Spleen (tissue), 11 donors: ENCODE measurements at regions not wholly inside any gene's neighbourhood (a gene's known extent, or its start where the extent isn't known, plus 50 kb on each side); places are given as distances from the start of the nearest gene placed in this dataset.

ENCODE experiments used
- DNase-seq: peaks from one replicate; pipeline ENCODE4 v3.0.0-alpha.2; 2020
- H3K27ac ChIP-seq, 8 donors: fragments of 200-600 bp; sonication (generic) in 7 of 8; 1 replicate in 4 of 8; 2 replicates in 4 of 8; pipeline versions ENCODE4 v1.5.0 to v1.8.0; 2016 to 2021; ENCODE audit warnings: inconsistent platforms in 4 of 8, mild to moderate bottlenecking in 4 of 8, moderate library complexity in 1 of 8
- H3K27me3 ChIP-seq, 7 donors: fragments of 200-600 bp; sonication (generic) in 6 of 7; replicated peaks in 1 of 7; 1 replicate in 4 of 7; 2 replicates in 3 of 7; pipeline versions ENCODE4 v1.5.0 to v1.8.0; 2016 to 2021; ENCODE audit warnings: inconsistent platforms in 3 of 7, mild to moderate bottlenecking in 1 of 7
- H3K36me3 ChIP-seq, 6 donors: fragments of 200-600 bp; sonication (generic) in 5 of 6; 1 replicate in 4 of 6; 2 replicates in 2 of 6; pipeline versions ENCODE4 v1.5.0 to v1.8.0; 2016 to 2021; ENCODE audit warnings: inconsistent platforms in 2 of 6
- H3K4me1 ChIP-seq, 6 donors: fragments of 200-600 bp; sonication (generic) in 5 of 6; 1 replicate in 3 of 6; 2 replicates in 3 of 6; pipeline versions ENCODE4 v1.5.0 to v1.8.0; 2016 to 2021; ENCODE audit warnings: inconsistent platforms in 3 of 6
- H3K4me3 ChIP-seq, 8 donors: fragments of 200-600 bp; sonication (generic) in 7 of 8; 1 replicate in 4 of 8; 2 replicates in 4 of 8; pipeline versions ENCODE4 v1.5.0 to v1.8.0; 2016 to 2021; ENCODE audit warnings: inconsistent platforms in 4 of 8, mild to moderate bottlenecking in 4 of 8, moderate library complexity in 2 of 8
- H3K9me3 ChIP-seq, 8 donors: fragments of 200-600 bp; sonication (generic) in 7 of 8; 1 replicate in 4 of 8; 2 replicates in 4 of 8; pipeline versions ENCODE4 v1.5.0 to v1.8.0; 2016 to 2021; ENCODE audit warnings: inconsistent platforms in 4 of 8
- CTCF ChIP-seq, 11 experiments: fragments of 200-600 bp in 7 of 11; fragments of 450-650 bp in 4 of 11; sonication (generic) in 4 of 11; IDR thresholded peaks in 8 of 11; conservative IDR thresholded peaks in 3 of 11; 1 replicate in 7 of 11; 2 replicates in 4 of 11; pipeline versions ENCODE4 v1.4.0 to v1.8.0; 2016 to 2021; ENCODE audit warnings: antibody characterized with exemption in 11 of 11, inconsistent platforms in 4 of 11, mild to moderate bottlenecking in 1 of 11
- POLR2A ChIP-seq, 3 donors: fragments of 450-650 bp; IDR thresholded peaks; one replicate each; pipeline ENCODE4 v1.5.1; 2017; ENCODE audit warnings: antibody characterized with exemption in 3 of 3, mild to moderate bottlenecking in 1 of 3
- POLR2AphosphoS5 ChIP-seq, 3 donors: sonication (generic); formaldehyde crosslinking; IDR thresholded peaks; one replicate each; pipeline ENCODE4 v1.5.1; 2017; ENCODE audit warnings: antibody characterized with exemption in 3 of 3
- WGBS, 5 donors: extraction: QIAGEN DNeasy Blood & Tissue Kit in 3 of 5; methylation state at CpG; one replicate each; pipeline versions ENCODE4 v1.1.5 to v1.1.7; 2013 to 2018; 5-methylcytosine and 5-hydroxymethylcytosine counted together
- intact Hi-C: fragments of 100-400 bp; cut with DNase I; formaldehyde crosslinking; loops from one replicate; pipeline ENCODE4 v1.15.0; 2023; ENCODE audit warnings: low total_unique reads
- donor health status: healthy with polysubstance abuse.
- donor health status: DM: no; HTN: no; CAD: no; lungs with moderate emphysema.
- donor health status: DM: no; HTN: no; CAD: no.
- donor health status: Bipolar disorder and iron deficiency.
- donor health status: healthy.
- donor health status: DM: no; HTN: no; CAD: no.
- donor health status: DM: yes; HTN: yes; CAD: no.

GRCh38 chr10:57262892-57263291, 901.8 kb upstream of the ZWINT start:
- H3K36me3 ChIP-seq = no peaks in the 10 kb centered on the region
- 43 to 54% (median 49%) methylated on average over 3 of the region's 3 CpGs for WGBS, 5 donors
- H3K27me3 ChIP-seq = no peaks in the 10 kb centered on the region
- TF ChIP-seq POLR2AphosphoS5 (IDR thresholded peaks at IDR 0.05) (no peak), CTCF (IDR thresholded peaks at IDR 0.05 in 8 of 11, conservative IDR thresholded peaks at IDR 0.05 in 3 of 11) (no peak), POLR2A (IDR thresholded peaks at IDR 0.05) (no peak)
- no peak overlapping the region for H3K4me3 ChIP-seq
- DNase-seq = no peak
- no peak overlapping the region for H3K27ac ChIP-seq
- H3K4me1 ChIP-seq = no peaks in the 10 kb centered on the region
- intact Hi-C loops = no loop called here
- H3K9me3 ChIP-seq = peaks cover 0 to 8% (median 0%) of the 10 kb centered on the region in 8 donors

- Histone ChIP-seq H3K4me1 (no peaks in the 10 kb centered on the region), H3K27me3 (no peaks in the 10 kb centered on the region), H3K36me3 (no peaks in the 10 kb centered on the region), H3K27ac (no peak overlapping the region), H3K4me3 (no peak overlapping the region), H3K9me3 (peaks cover 0 to 8% (median 0%) of the 10 kb centered on the region in 8 donors)
- DNase-seq = no peak
- WGBS, 5 donors = 85 to 92% (median 87%) methylated on average over 2 of the region's 2 CpGs
- intact Hi-C loops = no loop called here
- TF ChIP-seq POLR2AphosphoS5 (IDR thresholded peaks at IDR 0.05) = no peak
- TF ChIP-seq POLR2A (IDR thresholded peaks at IDR 0.05) = no peak
- TF ChIP-seq CTCF (IDR thresholded peaks at IDR 0.05 in 8 of 11, conservative IDR thresholded peaks at IDR 0.05 in 3 of 11) = no peak
These were observed 899.1 kb upstream of the ZWINT start for GRCh38 chr10:57260175-57260574.

DNA sequence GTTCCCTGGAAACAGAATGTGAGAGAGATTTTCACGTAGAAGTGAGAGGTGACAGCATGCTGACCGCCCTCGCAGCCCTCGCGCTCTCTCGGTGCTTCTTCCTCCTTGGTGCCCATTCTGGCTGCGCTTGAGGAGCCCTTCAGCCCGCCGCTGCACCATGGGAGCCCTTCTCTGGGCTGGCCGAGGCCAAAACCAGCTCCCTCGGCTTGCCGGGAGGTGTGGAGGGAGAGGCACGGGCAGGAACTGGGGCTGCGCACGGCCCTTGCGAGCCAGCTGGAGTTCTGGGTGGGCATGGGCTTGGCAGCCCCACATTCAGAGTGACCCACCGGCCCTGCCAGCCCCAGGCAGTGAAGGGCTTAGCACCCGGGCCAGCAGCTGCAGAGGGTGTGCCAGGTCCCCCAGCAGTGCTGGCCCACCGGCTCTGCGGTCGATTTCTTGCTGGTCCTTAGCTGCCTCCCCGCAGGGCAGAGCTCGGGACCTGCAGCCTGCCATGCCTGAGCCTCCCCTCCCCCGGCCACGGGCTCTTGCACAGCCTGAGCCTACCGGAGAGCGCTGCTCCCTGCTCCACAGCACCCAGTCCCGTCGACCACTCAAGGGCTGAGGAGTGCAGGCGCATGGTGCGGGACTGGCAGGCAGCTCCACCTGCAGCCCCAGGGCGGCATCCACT, 888.7 kb upstream of the ZWINT start:
- TF ChIP-seq POLR2A (IDR thresholded peaks at IDR 0.05) (no peak), CTCF (IDR thresholded peaks at IDR 0.05 in 8 of 11, conservative IDR thresholded peaks at IDR 0.05 in 3 of 11) (no peak), POLR2AphosphoS5 (IDR thresholded peaks at IDR 0.05) (no peak)
- intact Hi-C loops = no loop called here
- H3K9me3 ChIP-seq = peaks cover 0 to 16% (median 4%) of the 10 kb centered on the region in 8 donors
- H3K4me3 ChIP-seq = no peak overlapping the region
- no peaks in the 10 kb centered on the region for H3K27me3 ChIP-seq
- peak; percentile 74 for DNase-seq
- WGBS, 5 donors = 89 to 93% (median 92%) methylated on average over 25 to 32 of the region's 32 CpGs
- H3K27ac ChIP-seq = no peak overlapping the region
- no peaks in the 10 kb centered on the region for H3K36me3 ChIP-seq
- H3K4me1 ChIP-seq = no peaks in the 10 kb centered on the region

DNA sequence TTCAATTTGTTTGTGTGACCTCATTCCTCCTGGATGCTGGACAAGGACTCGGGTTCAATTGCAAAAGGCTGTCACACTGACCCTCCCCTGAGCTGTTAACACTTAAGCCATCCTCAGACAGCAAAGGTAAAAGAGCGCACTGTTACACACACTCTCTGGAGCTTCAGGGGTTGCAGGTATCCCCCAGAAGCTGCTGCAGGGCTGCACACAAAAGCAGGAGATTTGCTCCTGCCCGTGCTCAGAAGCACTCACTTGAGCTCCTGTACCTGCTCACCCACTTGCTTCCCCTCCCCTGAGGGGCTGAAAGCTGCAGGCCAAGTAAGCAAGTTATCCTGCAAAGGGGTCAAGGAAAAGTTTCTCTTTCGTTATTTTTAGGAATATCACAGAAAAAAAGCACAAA, 886.2 kb upstream of the ZWINT start:
- Histone ChIP-seq H3K9me3 (peaks cover 0 to 16% (median 4%) of the 10 kb centered on the region in 8 donors), H3K36me3 (no peaks in the 10 kb centered on the region), H3K4me3 (no peak overlapping the region), H3K27ac (no peak overlapping the region), H3K27me3 (no peaks in the 10 kb centered on the region), H3K4me1 (no peaks in the 10 kb centered on the region)
- intact Hi-C loops = no loop called here
- WGBS, 5 donors = 45 to 63% (median 50%) methylated on average over 4 of the region's 4 CpGs
- TF ChIP-seq POLR2A (IDR thresholded peaks at IDR 0.05) (no peak), POLR2AphosphoS5 (IDR thresholded peaks at IDR 0.05) (no peak), CTCF (IDR thresholded peaks at IDR 0.05 in 8 of 11, conservative IDR thresholded peaks at IDR 0.05 in 3 of 11) (no peak)
- no peak for DNase-seq
